H1 (cell line): ENCODE measurements at regions not wholly inside any gene's neighbourhood (a gene's known extent, or its start where the extent isn't known, plus 50 kb on each side); places are given as distances from the start of the nearest gene placed in this dataset.

Experiments used
- CTCF ChIA-PET: fragments of 300-600 bp; sonication (Branson Sonifier 250); formaldehyde crosslinking; loops from one replicate; lab custom pipeline; 2021; ENCODE audit not compliant: partially characterized antibody; lab: Charles Lee
- POLR2A ChIA-PET: fragments of 300-600 bp; sonication (Branson Sonifier 250); formaldehyde crosslinking; loops from one replicate; lab custom pipeline; 2021; ENCODE audit warnings: inconsistent platforms; ENCODE audit not compliant: partially characterized antibody; lab: Charles Lee
- DNase-seq, 2 experiments: peaks; one replicate each; pipeline versions ENCODE4 v3.0.0 to v3.0.0-alpha.2; 2010 to 2022; ENCODE audit warnings: low spot score in 2 of 2, low read depth in 1 of 2, mixed read lengths in 1 of 2
- FAIRE-seq: peaks from 2 replicates; lab custom pipeline; 2011; peaks lifted over from hg19 to GRCh38; lab: Jason Lieb, UNC
- H2AFZ ChIP-seq: 2 replicates; pipeline ENCODE4 v1.8.1; 2012; ENCODE audit warnings: low read length, inconsistent platforms
- H2AK5ac ChIP-seq: 2 replicates; pipeline ENCODE4 v1.6.1; 2013; ENCODE audit warnings: low read depth, low read length
- H2BK120ac ChIP-seq: replicated peaks from 2 replicates; pipeline ENCODE3; 2013; ENCODE audit warnings: low read depth, low read length, inconsistent platforms
- H2BK12ac ChIP-seq: 2 replicates; pipeline ENCODE4 v1.6.1; 2013; ENCODE audit warnings: low read depth, low read length
- H2BK15ac ChIP-seq: 2 replicates; pipeline ENCODE4 v1.6.1; 2013; ENCODE audit warnings: low read length
- H2BK20ac ChIP-seq: 2 replicates; pipeline ENCODE4 v1.6.1; 2013; ENCODE audit warnings: low read length
- H2BK5ac ChIP-seq: 2 replicates; pipeline ENCODE4 v1.6.1; 2013; ENCODE audit warnings: low read depth, low read length
- H3K14ac ChIP-seq: 2 replicates; pipeline ENCODE4 v1.6.1; 2013; ENCODE audit warnings: inconsistent platforms; ENCODE audit not compliant: insufficient read length
- H3K18ac ChIP-seq: 2 replicates; pipeline ENCODE4 v1.6.1; 2013; ENCODE audit warnings: low read length; ENCODE audit errors: extremely low read depth
- H3K23ac ChIP-seq: 2 replicates; pipeline ENCODE4 v1.6.1; 2013; ENCODE audit warnings: inconsistent platforms; ENCODE audit not compliant: insufficient read length
- H3K23me2 ChIP-seq: 2 replicates; pipeline ENCODE4 v1.6.1; 2013; ENCODE audit warnings: low read depth, low read length
- H3K27ac ChIP-seq: 2 replicates; pipeline ENCODE4 v1.6.1; 2011; ENCODE audit warnings: low read depth, low read length, inconsistent platforms
- H3K27me3 ChIP-seq, 4 experiments: replicated peaks in 1 of 4; 1 replicate in 1 of 4; 2 replicates in 3 of 4; pipeline versions ENCODE4 v1.6.1 to v1.8.1; 2011 to 2013; ENCODE audit warnings: low read length in 3 of 4, mild to moderate bottlenecking in 3 of 4, inconsistent platforms in 2 of 4, mixed read lengths in 2 of 4, moderate library complexity in 1 of 4; ENCODE audit not compliant: control insufficient read depth in 3 of 4, insufficient read depth in 3 of 4; ENCODE audit errors: extremely low read depth in 1 of 4
- H3K36me3 ChIP-seq, 4 experiments: 2 replicates each; pipeline versions ENCODE4 v1.6.1 to v1.8.1; 2011 to 2013; ENCODE audit warnings: mild to moderate bottlenecking in 4 of 4, low read length in 3 of 4, moderate library complexity in 2 of 4, control low read depth in 1 of 4, inconsistent platforms in 1 of 4; ENCODE audit not compliant: insufficient read depth in 4 of 4, control insufficient read depth in 2 of 4
- H3K4ac ChIP-seq: replicated peaks from 2 replicates; pipeline ENCODE3; 2013; ENCODE audit warnings: low read length, low read depth, mixed read lengths, inconsistent platforms; ENCODE audit not compliant: insufficient read length
- H3K4me1 ChIP-seq, 4 experiments: replicated peaks in 1 of 4; 1 replicate in 1 of 4; 2 replicates in 3 of 4; pipeline versions ENCODE4 v1.6.1 to v1.8.1; 2011 to 2013; ENCODE audit warnings: low read length in 3 of 4, inconsistent platforms in 2 of 4, mixed read lengths in 1 of 4; ENCODE audit not compliant: insufficient read depth in 4 of 4, control insufficient read depth in 3 of 4
- H3K4me2 ChIP-seq, 2 experiments: 2 replicates each; pipeline versions ENCODE4 v1.6.1 to v1.8.1; 2011 to 2013; ENCODE audit warnings: low read depth in 2 of 2, low read length in 2 of 2, control low read depth in 1 of 2, inconsistent platforms in 1 of 2, mild to moderate bottlenecking in 1 of 2; ENCODE audit not compliant: insufficient read depth in 1 of 2
- H3K4me3 ChIP-seq, 4 experiments: fragments of 200-600, 300-600 bp in 1 of 4; sonication (generic), shearing (Covaris generic), sonication (Bioruptor Twin) in 1 of 4; 2 replicates each; pipeline versions ENCODE4 v1.5.1 to v1.8.1; 2011 to 2016; ENCODE audit warnings: low read length in 4 of 4, low read depth in 3 of 4, control low read depth in 2 of 4, inconsistent platforms in 2 of 4, mild to moderate bottlenecking in 2 of 4, mixed read lengths in 1 of 4, moderate library complexity in 1 of 4; ENCODE audit not compliant: insufficient read depth in 2 of 4; ENCODE audit errors: extremely low read depth in 1 of 4
- H3K56ac ChIP-seq: replicated peaks from 2 replicates; pipeline ENCODE3; 2013; ENCODE audit warnings: low read depth, mild to moderate bottlenecking, mixed read lengths, low read length, inconsistent platforms; ENCODE audit not compliant: insufficient read length
- H3K79me1 ChIP-seq: 2 replicates; pipeline ENCODE4 v1.6.1; 2013; ENCODE audit warnings: low read depth, low read length, control low read depth
- H3K79me2 ChIP-seq, 2 experiments: 2 replicates each; pipeline versions ENCODE4 v1.6.1 to v1.8.1; 2012 to 2013; ENCODE audit warnings: low read length in 2 of 2, mild to moderate bottlenecking in 2 of 2, inconsistent platforms in 1 of 2; ENCODE audit not compliant: insufficient read depth in 2 of 2, control insufficient read depth in 1 of 2
- H3K9ac ChIP-seq, 4 experiments: replicated peaks in 1 of 4; 1 replicate in 1 of 4; 2 replicates in 3 of 4; pipeline versions ENCODE4 v1.6.1 to v1.8.1; 2011 to 2013; ENCODE audit warnings: low read depth in 3 of 4, low read length in 3 of 4, control low read depth in 2 of 4, mild to moderate bottlenecking in 2 of 4, moderate library complexity in 2 of 4, inconsistent platforms in 1 of 4; ENCODE audit errors: extremely low read depth in 1 of 4
- H3K9me3 ChIP-seq, 2 experiments: 2 replicates each; pipeline versions ENCODE4 v1.6.1 to v1.8.1; 2012 to 2013; ENCODE audit warnings: mild to moderate bottlenecking in 2 of 2, moderate library complexity in 2 of 2, control low read depth in 1 of 2, inconsistent platforms in 1 of 2, low read depth in 1 of 2, low read length in 1 of 2, mixed read lengths in 1 of 2; ENCODE audit not compliant: insufficient read depth in 2 of 2
- H4K20me1 ChIP-seq, 2 experiments: replicated peaks in 1 of 2; 2 replicates each; pipeline versions ENCODE3 to v1.8.1; 2011 to 2013; ENCODE audit warnings: inconsistent platforms in 2 of 2, low read length in 2 of 2, mild to moderate bottlenecking in 1 of 2; ENCODE audit not compliant: insufficient read depth in 2 of 2, control insufficient read depth in 1 of 2
- H4K5ac ChIP-seq: 2 replicates; pipeline ENCODE4 v1.6.1; 2013; ENCODE audit warnings: low read length, low read depth, mixed read lengths, inconsistent platforms; ENCODE audit not compliant: insufficient read length
- H4K8ac ChIP-seq: 2 replicates; pipeline ENCODE4 v1.8.0; 2013; ENCODE audit warnings: mild to moderate bottlenecking, moderate library complexity, low read length, inconsistent platforms; ENCODE audit not compliant: insufficient read depth; ENCODE audit errors: extremely low read depth
- H4K91ac ChIP-seq: replicated peaks from 2 replicates; pipeline ENCODE3; 2013; ENCODE audit warnings: low read length, mixed read lengths, inconsistent platforms; ENCODE audit not compliant: insufficient read length
- ATF2 ChIP-seq: IDR thresholded peaks from 2 replicates; pipeline ENCODE4 v1.6.1; 2012; ENCODE audit warnings: low read length, inconsistent platforms
- BCL11A ChIP-seq, 2 experiments: IDR thresholded peaks; one replicate each; pipeline ENCODE4 v1.6.1; 2011; ENCODE audit warnings: low read depth in 2 of 2, low read length in 2 of 2, mild to moderate bottlenecking in 2 of 2
- CHD2 ChIP-seq: IDR thresholded peaks from 2 replicates; pipeline ENCODE4 v1.6.1; 2012; ENCODE audit warnings: low read length, improper control_type of control experiment
- CTBP2 ChIP-seq: IDR thresholded peaks from 2 replicates; pipeline ENCODE4 v1.7.0; 2011; ENCODE audit warnings: borderline replicate concordance, mild to moderate bottlenecking, moderate library complexity, mixed read lengths, low read length; ENCODE audit not compliant: insufficient read depth, insufficient read length
- HDAC2 ChIP-seq, 2 experiments: fragments of 300-600 bp in 1 of 2; sonication (generic) in 1 of 2; IDR thresholded peaks; 2 replicates each; pipeline ENCODE4 v1.6.1; 2011 to 2012; ENCODE audit warnings: low read depth in 2 of 2, low read length in 2 of 2, mild to moderate bottlenecking in 2 of 2, moderate library complexity in 2 of 2, borderline replicate concordance in 1 of 2, inconsistent platforms in 1 of 2
- JUN ChIP-seq: IDR thresholded peaks from 2 replicates; pipeline ENCODE4 v1.6.1; 2011; ENCODE audit warnings: low read depth, mild to moderate bottlenecking, improper control_type of control experiment, low read length
- NANOG ChIP-seq: IDR thresholded peaks from 2 replicates; pipeline ENCODE4 v1.6.1; 2011; ENCODE audit warnings: low read length, low read depth, mild to moderate bottlenecking, inconsistent platforms; ENCODE audit not compliant: insufficient read depth, poor library complexity, severe bottlenecking
- PHF8 ChIP-seq: fragments of 200-600 bp; sonication (generic); conservative IDR thresholded peaks from 2 replicates; pipeline ENCODE4 v1.7.1; 2012; ENCODE audit warnings: low read depth, mild to moderate bottlenecking, inconsistent platforms, low read length, moderate library complexity
- POU5F1 ChIP-seq: IDR thresholded peaks from 2 replicates; pipeline ENCODE4 v1.6.1; 2011; ENCODE audit warnings: low read depth, mild to moderate bottlenecking, low read length, moderate library complexity
- RBBP5 ChIP-seq: IDR thresholded peaks from 2 replicates; pipeline ENCODE4 v1.7.1; 2012; ENCODE audit warnings: low read depth, mild to moderate bottlenecking, inconsistent platforms, low read length, moderate library complexity, borderline replicate concordance
- SIRT6 ChIP-seq: IDR thresholded peaks from one replicate; pipeline ENCODE4 v1.7.1; 2012; ENCODE audit warnings: low read length, inconsistent platforms
- SIX5 ChIP-seq: IDR thresholded peaks from 2 replicates; pipeline ENCODE4 v1.6.1; 2011; ENCODE audit warnings: mild to moderate bottlenecking, low read depth, low read length
- SP2 ChIP-seq: IDR thresholded peaks from 2 replicates; pipeline ENCODE4 v1.6.1; 2012; ENCODE audit warnings: mild to moderate bottlenecking, low read length, inconsistent platforms
- WGBS, 2 experiments: shearing (Covaris generic) in 1 of 2; methylation state at CpG; one replicate each; pipeline versions ENCODE4 v1.1.6 to v1.1.7; 2013 to 2015; ENCODE audit warnings: low lambda C conversion rate in 2 of 2, mixed read lengths in 2 of 2, inconsistent platforms in 1 of 2, low coverage in 1 of 2, missing lambda C conversion rate in 1 of 2; ENCODE audit not compliant: insufficient replicate concordance in 2 of 2, insufficient coverage in 1 of 2, insufficient read length in 1 of 2; ENCODE audit errors: extremely low coverage in 1 of 2, missing lambda C conversion rate in 1 of 2; 5-methylcytosine and 5-hydroxymethylcytosine counted together

- Histone ChIP-seq H2BK20ac (no peak overlapping the region), H3K56ac (no peak overlapping the region), H3K79me2 (no peaks in the 10 kb centered on the region), H3K4ac (no peak overlapping the region)
- POLR2A ChIA-PET: no interaction called here
- FAIRE-seq: no peak
- TF ChIP-seq NANOG (no peak), POU5F1 (no peak), CHD2 (no peak), JUN (no peak), SIX5 (no peak), RBBP5 (no peak), SP2 (no peak), PHF8 (no peak), HDAC2 (IDR thresholded peaks at IDR 0.05; ENCODE audit: borderline replicate concordance in 1 of 2, low read depth in 2 of 2, low read length in 2 of 2) (no peak), ATF2 (no peak), CTBP2 (no peak), BCL11A (IDR thresholded peaks at IDR 0.05; ENCODE audit: low read depth in 2 of 2, low read length in 2 of 2) (no peak), SIRT6 (no peak)
- TF ChIP-seq, all 59 proteins: peak for 0
- H4K91ac ChIP-seq: no peak overlapping the region
- no peaks in the 10 kb centered on the region for H3K23me2 ChIP-seq
- no peak overlapping the region for H2BK120ac ChIP-seq
- no peak overlapping the region; the same call in 1 of the 2 replicates for H4K8ac ChIP-seq
- no peak overlapping the region for H2BK5ac ChIP-seq
- H3K79me1 ChIP-seq: no peaks in the 10 kb centered on the region
- H4K20me1 ChIP-seq: no peaks in the 10 kb centered on the region
- H3K9ac ChIP-seq: no peak overlapping the region
- CTCF ChIA-PET: interaction anchor here (0.7 kb wide), 1 partner anchor 938 kb away, joined by 3 read pairs; the partner anchor contains the start of gene NUDT7
- H3K14ac ChIP-seq: no peak overlapping the region
- H3K23ac ChIP-seq: no peak overlapping the region
- H3K27ac ChIP-seq: no peak overlapping the region
- 92% methylated on average over 5 of the region's 5 CpGs; no CpG with 5 or more reads in 1 of the 2 experiments for WGBS, 2 experiments
- H3K9me3 ChIP-seq: no peaks in the 10 kb centered on the region
- H3K27me3 ChIP-seq: no peaks in the 10 kb centered on the region
- no peak overlapping the region for H3K4me3 ChIP-seq
- H3K4me2 ChIP-seq: no peak overlapping the region
- H3K36me3 ChIP-seq: no peaks in the 10 kb centered on the region
- H3K18ac ChIP-seq: no peak overlapping the region
- H2BK15ac ChIP-seq: no peak overlapping the region
- H3K4me1 ChIP-seq: 0 out of 7 replicates have a peak, but pooled peaks cover 0 to 2% (median 0%) of the 10 kb centered on the region in 4 experiments
- H2AK5ac ChIP-seq: no peak overlapping the region
- no peak overlapping the region for H2BK12ac ChIP-seq
- no peak overlapping the region for H2AFZ ChIP-seq
- H4K5ac ChIP-seq: no peak overlapping the region
- DNase-seq: no peak
These were observed 406.5 kb upstream of the MON1B start for GRCh38 chr16:76784530-76784929.
